ENCODE measurements at regions not wholly inside any gene's neighbourhood (a gene's known extent, or its start where the extent isn't known, plus 50 kb on each side); places are given as distances from the start of the nearest gene placed in this dataset.
A peak's percentile ranks its signal among the peaks of the same experiment; 100 is the strongest.

DNA sequence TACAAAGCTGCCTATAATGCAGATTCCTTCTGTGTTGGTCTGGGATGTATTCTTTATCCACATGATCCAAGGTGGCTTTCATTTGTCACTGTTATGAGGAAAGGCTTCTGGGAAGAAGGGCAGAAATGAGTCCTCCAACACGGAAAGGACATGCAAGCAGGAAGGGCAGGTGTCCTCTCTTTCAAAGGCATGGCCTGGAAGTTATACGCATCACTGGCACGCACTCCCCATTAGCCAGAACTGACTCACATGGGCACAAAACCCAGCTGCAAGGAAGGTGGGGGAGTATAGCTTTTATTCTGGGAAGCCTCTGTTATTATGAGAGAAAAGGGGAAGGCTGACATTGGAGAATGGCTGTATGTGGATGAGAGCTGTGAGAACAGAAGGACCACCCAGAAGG is 141.3 kb upstream of the ZNF618 start:
- Histone ChIP-seq H3K4me1 (ENCODE audit: insufficient read depth, low read length) (no peaks in the 10 kb centered on the region), H3K9ac (ENCODE audit: low read length) (no peak overlapping the region), H3K9me3 (ENCODE audit: insufficient read depth, low read depth, low read length) (no peaks in the 10 kb centered on the region), H3K27ac (ENCODE audit: low read depth, low read length) (no peak overlapping the region), H2AFZ (ENCODE audit: low read depth, low read length) (no peak overlapping the region), H3K36me3 (ENCODE audit: insufficient read depth, low read length) (no peaks in the 10 kb centered on the region), H3K4me2 (ENCODE audit: low read length) (no peak overlapping the region), H3K79me2 (ENCODE audit: insufficient read depth, low read length) (no peaks in the 10 kb centered on the region), H4K20me1 (ENCODE audit: insufficient read depth, low read length) (no peaks in the 10 kb centered on the region), H3K27me3 (ENCODE audit: insufficient read depth, low read length) (peaks cover 22% of the 10 kb centered on the region), H3K4me3 (ENCODE audit: insufficient read depth, low read depth, low read length) (no peak overlapping the region)
- Mint-ChIP-seq H3K9me3 (ENCODE audit: unreplicated experiment) (peaks cover 16% of the 10 kb centered on the region), H3K27ac (ENCODE audit: unreplicated experiment) (no peak overlapping the region), H3K36me3 (ENCODE audit: low read depth, unreplicated experiment) (no peaks in the 10 kb centered on the region), H3K4me3 (ENCODE audit: unreplicated experiment) (no peak overlapping the region), H3K27me3 (ENCODE audit: low read depth, unreplicated experiment) (peaks cover 9% of the 10 kb centered on the region), H3K4me1 (ENCODE audit: low read depth, unreplicated experiment) (no peaks in the 10 kb centered on the region)
- DNase-seq (ENCODE audit: low read depth) (no peak), FAIRE-seq (no peak)
- TF ChIP-seq EZH2 (IDR thresholded peaks at IDR 0.05; ENCODE audit: insufficient read depth, low read length) (no peak), CTCF (IDR thresholded peaks at IDR 0.05; ENCODE audit: insufficient read depth, low read depth, low read length) (no peak)

GRCh38 chr9:113737517-113738271 is 138.4 kb upstream of the ZNF618 start:
- peaks cover 3% of the 10 kb centered on the region for H3K4me1 Mint-ChIP-seq (ENCODE audit: low read depth, unreplicated experiment)
- Histone ChIP-seq H3K9me3 (ENCODE audit: insufficient read depth, low read depth, low read length) (no peaks in the 10 kb centered on the region), H3K27ac (ENCODE audit: low read depth, low read length) (no peak overlapping the region), H3K4me3 (ENCODE audit: insufficient read depth, low read depth, low read length) (no peak overlapping the region), H3K4me1 (ENCODE audit: insufficient read depth, low read length) (peaks cover 4% of the 10 kb centered on the region), H3K79me2 (ENCODE audit: insufficient read depth, low read length) (no peaks in the 10 kb centered on the region), H3K4me2 (ENCODE audit: low read length) (no peak overlapping the region), H3K36me3 (ENCODE audit: insufficient read depth, low read length) (no peaks in the 10 kb centered on the region), H4K20me1 (ENCODE audit: insufficient read depth, low read length) (no peaks in the 10 kb centered on the region), H3K27me3 (ENCODE audit: insufficient read depth, low read length) (peaks cover 18% of the 10 kb centered on the region), H3K9ac (ENCODE audit: low read length) (no peak overlapping the region), H2AFZ (ENCODE audit: low read depth, low read length) (no peak overlapping the region)
- FAIRE-seq, result peak; percentile 26
- TF ChIP-seq EZH2 (IDR thresholded peaks at IDR 0.05; ENCODE audit: insufficient read depth, low read length) (no peak), CTCF (IDR thresholded peaks at IDR 0.05; ENCODE audit: insufficient read depth, low read depth, low read length) (peak; percentile 89)
- peaks cover 15% of the 10 kb centered on the region for H3K9me3 Mint-ChIP-seq (ENCODE audit: unreplicated experiment)
- H3K4me3 Mint-ChIP-seq (ENCODE audit: unreplicated experiment), result no peak overlapping the region
- H3K27me3 Mint-ChIP-seq (ENCODE audit: low read depth, unreplicated experiment), result peaks cover 13% of the 10 kb centered on the region
- H3K36me3 Mint-ChIP-seq (ENCODE audit: low read depth, unreplicated experiment), result no peaks in the 10 kb centered on the region
- no peak overlapping the region for H3K27ac Mint-ChIP-seq (ENCODE audit: unreplicated experiment)
- peak; percentile 22 for DNase-seq (ENCODE audit: low read depth)

DNA sequence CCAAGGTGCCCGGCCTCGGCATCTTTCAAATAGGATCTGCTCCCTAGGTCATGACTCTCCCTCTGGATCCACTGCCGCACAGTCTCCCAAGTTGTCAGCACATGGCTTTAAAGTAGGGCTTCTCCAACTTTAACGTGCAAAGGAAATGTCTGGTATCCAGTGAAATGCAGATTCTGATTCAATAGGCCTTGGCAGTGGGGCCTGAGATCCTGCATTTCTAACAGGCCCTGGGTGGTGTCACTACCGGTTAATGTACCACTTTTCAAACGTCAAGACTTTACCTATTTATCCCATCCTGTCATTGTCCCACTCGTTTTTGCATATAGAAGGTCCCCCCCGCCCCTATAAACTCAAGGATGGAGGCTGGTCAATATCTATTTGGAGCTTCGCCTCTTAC is 137.6 kb upstream of the ZNF618 start:
- no peaks in the 10 kb centered on the region for H3K79me2 ChIP-seq (ENCODE audit: insufficient read depth, low read length)
- H2AFZ ChIP-seq (ENCODE audit: low read depth, low read length), result no peak overlapping the region
- Mint-ChIP-seq H3K9me3 (ENCODE audit: unreplicated experiment) (peaks cover 9% of the 10 kb centered on the region), H3K4me1 (ENCODE audit: low read depth, unreplicated experiment) (peaks cover 5% of the 10 kb centered on the region), H3K27ac (ENCODE audit: unreplicated experiment) (no peak overlapping the region), H3K27me3 (ENCODE audit: low read depth, unreplicated experiment) (peaks cover 19% of the 10 kb centered on the region), H3K36me3 (ENCODE audit: low read depth, unreplicated experiment) (no peaks in the 10 kb centered on the region), H3K4me3 (ENCODE audit: unreplicated experiment) (no peak overlapping the region)
- H3K27me3 ChIP-seq (ENCODE audit: insufficient read depth, low read length), result peaks cover 14% of the 10 kb centered on the region
- no peak overlapping the region for H3K9ac ChIP-seq (ENCODE audit: low read length)
- no peaks in the 10 kb centered on the region for H3K36me3 ChIP-seq (ENCODE audit: insufficient read depth, low read length)
- FAIRE-seq (no peak), DNase-seq (ENCODE audit: low read depth) (no peak)
- TF ChIP-seq CTCF (IDR thresholded peaks at IDR 0.05; ENCODE audit: insufficient read depth, low read depth, low read length), result no peak
- no peak for TF ChIP-seq EZH2 (IDR thresholded peaks at IDR 0.05; ENCODE audit: insufficient read depth, low read length)
- peaks cover 4% of the 10 kb centered on the region for H3K4me1 ChIP-seq (ENCODE audit: insufficient read depth, low read length)
- no peak overlapping the region for H3K4me2 ChIP-seq (ENCODE audit: low read length)
- H3K27ac ChIP-seq (ENCODE audit: low read depth, low read length), result no peak overlapping the region
- no peaks in the 10 kb centered on the region for H3K9me3 ChIP-seq (ENCODE audit: insufficient read depth, low read depth, low read length)
- H3K4me3 ChIP-seq (ENCODE audit: insufficient read depth, low read depth, low read length), result no peak overlapping the region
- no peaks in the 10 kb centered on the region for H4K20me1 ChIP-seq (ENCODE audit: insufficient read depth, low read length)

Data from astrocyte (in vitro differentiated cells and primary cell).